ENCODE measurements at regions not wholly inside any gene's neighbourhood (a gene's known extent, or its start where the extent isn't known, plus 50 kb on each side); places are given as distances from the start of the nearest gene placed in this dataset.

DNA sequence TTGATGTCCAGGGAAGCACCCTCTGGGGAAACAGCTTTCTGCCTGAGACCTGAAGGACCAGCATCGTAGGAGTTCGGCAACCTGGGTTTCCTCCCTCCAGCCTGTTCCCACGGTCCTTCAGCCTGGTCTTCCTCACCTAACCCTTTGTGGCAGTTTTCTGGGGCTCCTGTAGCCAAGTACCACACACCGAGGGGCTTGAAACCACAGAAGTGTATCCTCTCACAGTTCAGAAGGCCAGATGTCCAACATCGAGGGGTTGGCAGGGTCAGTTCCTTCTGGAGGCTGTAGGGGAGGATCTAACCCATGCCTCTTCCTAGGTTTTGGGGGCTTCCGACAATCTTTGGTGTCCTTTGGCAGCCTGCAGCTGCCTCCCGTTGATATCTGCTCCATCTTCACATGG is 381.0 kb upstream of the TNRC6C start:
- TF ChIP-seq, protein P1, sequence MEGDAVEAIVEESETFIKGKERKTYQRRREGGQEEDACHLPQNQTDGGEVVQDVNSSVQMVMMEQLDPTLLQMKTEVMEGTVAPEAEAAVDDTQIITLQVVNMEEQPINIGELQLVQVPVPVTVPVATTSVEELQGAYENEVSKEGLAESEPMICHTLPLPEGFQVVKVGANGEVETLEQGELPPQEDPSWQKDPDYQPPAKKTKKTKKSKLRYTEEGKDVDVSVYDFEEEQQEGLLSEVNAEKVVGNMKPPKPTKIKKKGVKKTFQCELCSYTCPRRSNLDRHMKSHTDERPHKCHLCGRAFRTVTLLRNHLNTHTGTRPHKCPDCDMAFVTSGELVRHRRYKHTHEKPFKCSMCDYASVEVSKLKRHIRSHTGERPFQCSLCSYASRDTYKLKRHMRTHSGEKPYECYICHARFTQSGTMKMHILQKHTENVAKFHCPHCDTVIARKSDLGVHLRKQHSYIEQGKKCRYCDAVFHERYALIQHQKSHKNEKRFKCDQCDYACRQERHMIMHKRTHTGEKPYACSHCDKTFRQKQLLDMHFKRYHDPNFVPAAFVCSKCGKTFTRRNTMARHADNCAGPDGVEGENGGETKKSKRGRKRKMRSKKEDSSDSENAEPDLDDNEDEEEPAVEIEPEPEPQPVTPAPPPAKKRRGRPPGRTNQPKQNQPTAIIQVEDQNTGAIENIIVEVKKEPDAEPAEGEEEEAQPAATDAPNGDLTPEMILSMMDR (IDR thresholded peaks at IDR 0.05): no peak
- TF ChIP-seq EP300 (IDR thresholded peaks at IDR 0.05; ENCODE audit: low read depth) (no peak), POLR2AphosphoS5 (IDR thresholded peaks at IDR 0.05) (no peak)

Measured in transverse colon (tissue), 4 donors.